HG03439 (cell line): ENCODE measurements at regions not wholly inside any gene's neighbourhood (a gene's known extent, or its start where the extent isn't known, plus 50 kb on each side); places are given as distances from the start of the nearest gene placed in this dataset.
"Not testable (repeated sequence)": the region's sequence is repeated elsewhere in the genome, so short reads cannot be mapped to it uniquely, and the experiment has no call there.

Source experiments
- ATAC-seq: cut with Tn5 transposase; IDR thresholded peaks from one replicate; pipeline ENCODE4 v1.9.1; 2021; ENCODE audit warnings: mild to moderate bottlenecking, moderate library complexity; ENCODE audit not compliant: unreplicated experiment

DNA sequence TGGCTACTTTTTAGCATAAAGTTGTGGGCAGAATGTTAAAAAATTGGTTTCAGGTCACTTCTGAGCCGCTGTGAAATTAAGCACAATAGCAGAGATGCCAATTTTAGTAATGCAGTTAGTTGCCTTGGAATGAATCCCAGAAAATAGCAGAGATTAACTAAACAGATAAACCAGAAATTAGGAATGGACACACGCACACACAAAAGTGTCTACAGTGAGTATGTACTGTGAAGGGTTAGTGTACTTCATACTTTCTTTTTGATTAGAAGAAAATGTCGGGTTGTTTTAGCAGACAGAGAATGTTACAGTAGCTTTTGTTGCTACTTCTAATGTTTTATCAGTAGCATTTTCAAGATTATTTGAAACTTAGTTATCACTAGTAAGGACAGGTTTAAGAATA lies 106.7 kb downstream of the LEPR start:
- no peak for ATAC-seq

GRCh38 chr1:65527707-65528503 lies 107.4 kb downstream of the LEPR start:
- no peak for ATAC-seq

GRCh38 chr1:65531972-65532570 lies 111.6 kb downstream of the LEPR start:
- no peak for ATAC-seq

DNA sequence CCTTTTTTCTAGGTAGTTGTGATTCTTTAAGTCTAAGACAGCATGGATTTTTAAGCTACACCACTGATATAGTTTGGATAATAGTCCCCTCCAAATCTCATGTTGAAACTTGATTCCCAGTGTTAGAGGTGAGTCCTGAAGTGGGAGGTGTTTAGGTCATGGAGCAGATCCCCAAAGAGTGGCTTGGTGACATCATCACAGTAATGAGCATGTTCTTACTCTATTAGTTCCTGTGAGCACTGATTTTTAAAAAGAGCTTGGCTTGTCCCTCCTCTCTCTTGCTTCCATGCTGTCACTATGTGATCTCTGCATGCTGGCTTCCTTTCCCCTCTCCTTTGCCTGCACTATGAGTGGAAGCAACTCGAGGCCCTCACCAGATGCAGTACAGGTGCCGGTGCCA lies 115.5 kb downstream of the LEPR start:
- ATAC-seq = no peak

GRCh38 chr1:65538086-65538485 lies 117.6 kb downstream of the LEPR start:
- ATAC-seq = no peak

DNA sequence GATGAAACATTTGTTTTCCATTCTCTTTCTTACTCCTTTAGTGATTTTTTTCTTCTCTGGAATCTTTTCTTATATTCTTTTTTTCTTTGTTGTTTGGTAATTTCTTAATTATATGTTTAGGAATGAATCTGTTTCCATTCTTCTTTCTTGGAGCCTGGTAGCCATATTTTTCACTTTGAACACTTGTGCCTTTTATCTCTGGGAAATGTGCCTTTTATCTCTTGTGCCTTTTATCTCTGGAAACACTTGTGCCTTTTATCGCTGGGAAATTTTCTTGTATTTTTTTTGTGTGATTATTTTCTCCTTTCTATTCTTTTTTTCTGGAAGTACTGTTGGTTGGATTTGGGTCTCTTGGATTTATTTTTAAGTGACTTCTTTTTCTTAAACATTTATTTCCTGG lies 118.2 kb downstream of the LEPR start:
- ATAC-seq = no peak

DNA sequence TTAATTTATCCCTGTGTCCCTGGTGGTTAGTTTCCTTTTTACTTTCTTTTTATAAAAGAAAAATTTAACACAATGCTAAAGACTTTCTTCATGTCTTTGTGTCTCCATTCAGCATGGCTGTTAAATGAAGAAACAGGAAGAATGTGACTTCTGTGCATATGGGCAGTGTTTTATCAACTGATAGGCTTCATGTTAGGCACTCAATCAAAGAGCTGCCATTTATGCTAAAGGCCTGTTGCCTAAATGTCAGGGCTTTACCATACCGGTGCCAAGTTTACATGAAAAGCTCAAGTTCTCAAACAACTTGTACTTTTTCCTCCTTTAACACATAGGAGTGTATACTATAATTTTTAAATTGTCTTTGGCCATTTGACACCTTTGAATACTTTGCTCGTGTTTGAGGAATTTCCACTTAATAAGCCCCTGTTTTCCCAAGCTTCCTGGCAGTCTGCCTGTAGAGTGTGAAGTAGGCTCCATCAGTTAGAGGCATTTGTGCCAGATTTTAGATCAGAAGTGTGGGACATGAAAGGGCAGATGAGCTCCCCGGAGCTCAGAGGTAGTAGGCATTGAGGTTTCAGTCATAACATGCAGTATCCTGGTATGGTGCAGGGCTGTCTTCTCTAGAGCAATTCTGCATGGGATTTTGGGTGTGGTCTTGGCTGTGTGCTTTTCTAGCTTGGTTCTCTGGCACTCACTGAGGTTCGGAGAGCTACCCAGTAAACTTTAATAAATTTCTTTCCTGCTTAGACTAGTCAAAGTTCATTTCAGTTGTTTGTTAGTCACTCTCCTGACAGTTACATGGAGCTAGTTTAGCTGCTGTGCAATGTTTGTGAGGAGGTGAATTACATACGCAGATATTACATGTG lies 119.0 kb downstream of the LEPR start:
- no peak for ATAC-seq

DNA sequence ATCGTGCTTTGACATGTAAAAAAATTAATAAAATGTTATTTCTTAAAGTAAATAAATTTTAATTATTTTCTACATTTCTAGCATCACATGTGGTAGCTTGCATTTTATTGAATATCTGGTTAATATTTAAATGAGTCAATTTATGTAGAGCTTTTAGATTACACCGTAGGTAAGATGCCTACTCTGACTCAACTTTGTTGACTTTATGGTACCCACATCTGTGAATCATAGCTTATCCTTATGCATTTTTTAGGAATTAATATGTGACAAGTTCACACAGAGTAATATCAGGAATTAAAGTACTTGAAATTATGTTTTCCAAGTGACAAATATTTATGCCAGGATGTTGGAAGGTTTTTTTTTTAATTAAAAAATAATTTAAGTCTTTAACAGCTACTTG lies 120.7 kb downstream of the LEPR start:
- no peak for ATAC-seq

DNA sequence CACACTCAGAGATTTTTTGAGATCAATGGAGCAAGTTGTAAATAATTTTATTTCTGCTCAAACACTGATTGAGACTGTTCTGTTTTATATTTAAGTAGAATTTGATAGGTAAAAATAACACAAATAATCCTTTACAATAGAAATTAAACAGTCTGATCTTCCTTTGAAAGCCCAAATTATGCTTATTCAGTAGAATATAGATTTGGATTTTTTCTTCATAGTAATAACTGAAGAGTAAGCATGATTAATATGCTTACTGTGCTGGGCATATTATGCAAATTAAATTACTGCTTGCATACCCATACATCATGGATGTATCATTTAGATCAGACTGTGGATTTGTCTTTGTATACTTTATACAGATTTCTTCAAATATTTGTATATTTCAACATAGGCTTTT lies 121.4 kb downstream of the LEPR start:
- no peak for ATAC-seq

GRCh38 chr1:65542592-65542991 lies 122.1 kb downstream of the LEPR start:
- ATAC-seq = not testable (repeated sequence)

- ATAC-seq = not testable (repeated sequence)
Measured at GRCh38 chr1:65550306-65551010, 130.0 kb downstream of the LEPR start.

- not testable (repeated sequence) for ATAC-seq
Measured at GRCh38 chr1:65552484-65552883, 132.0 kb downstream of the LEPR start.

- not testable (repeated sequence) for ATAC-seq
Measured at GRCh38 chr1:65554086-65554764, 133.8 kb downstream of the LEPR start.

- ATAC-seq = no peak
Measured at GRCh38 chr1:65554829-65555228, 134.4 kb downstream of the LEPR start.

GRCh38 chr1:65558215-65558614 lies 137.7 kb downstream of the LEPR start:
- no peak for ATAC-seq

DNA sequence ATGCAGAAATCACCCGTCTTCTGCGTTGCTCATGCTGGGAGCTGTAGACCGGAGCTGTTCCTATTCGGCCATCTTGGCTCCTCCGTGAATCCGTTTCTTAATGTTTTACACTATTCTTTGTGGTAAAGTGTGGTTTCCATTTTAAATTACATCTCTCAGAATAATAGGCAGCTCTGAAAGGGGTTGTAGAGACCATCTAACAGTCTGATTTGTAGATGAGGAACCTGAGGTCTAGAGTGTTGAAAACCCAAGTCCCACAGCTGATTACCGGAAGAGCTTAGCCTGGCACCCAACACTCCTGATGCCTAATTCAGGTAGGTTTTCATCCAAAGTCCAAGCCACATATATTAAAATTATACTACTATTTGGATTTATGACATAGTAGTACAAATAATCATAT lies 144.0 kb downstream of the LEPR start:
- no peak for ATAC-seq

DNA sequence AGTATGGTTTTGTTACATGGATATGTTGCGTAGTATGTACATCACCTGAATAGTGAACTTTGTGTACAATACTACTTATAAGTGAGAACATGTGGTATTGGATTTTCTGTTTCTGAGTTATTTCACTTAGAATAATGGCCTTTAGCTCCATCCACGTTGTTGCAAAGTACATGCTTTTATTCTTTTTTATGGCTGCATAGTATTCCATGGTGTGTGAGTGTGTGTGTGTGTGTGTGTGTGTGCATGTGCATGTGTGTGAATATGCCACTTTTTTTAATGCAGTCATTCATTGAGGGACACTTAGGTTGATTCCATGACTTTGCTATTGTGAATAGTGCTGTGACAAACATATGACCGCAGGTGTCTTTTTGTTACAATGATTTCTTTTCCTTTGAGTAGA lies 147.8 kb downstream of the LEPR start:
- no peak for ATAC-seq

DNA sequence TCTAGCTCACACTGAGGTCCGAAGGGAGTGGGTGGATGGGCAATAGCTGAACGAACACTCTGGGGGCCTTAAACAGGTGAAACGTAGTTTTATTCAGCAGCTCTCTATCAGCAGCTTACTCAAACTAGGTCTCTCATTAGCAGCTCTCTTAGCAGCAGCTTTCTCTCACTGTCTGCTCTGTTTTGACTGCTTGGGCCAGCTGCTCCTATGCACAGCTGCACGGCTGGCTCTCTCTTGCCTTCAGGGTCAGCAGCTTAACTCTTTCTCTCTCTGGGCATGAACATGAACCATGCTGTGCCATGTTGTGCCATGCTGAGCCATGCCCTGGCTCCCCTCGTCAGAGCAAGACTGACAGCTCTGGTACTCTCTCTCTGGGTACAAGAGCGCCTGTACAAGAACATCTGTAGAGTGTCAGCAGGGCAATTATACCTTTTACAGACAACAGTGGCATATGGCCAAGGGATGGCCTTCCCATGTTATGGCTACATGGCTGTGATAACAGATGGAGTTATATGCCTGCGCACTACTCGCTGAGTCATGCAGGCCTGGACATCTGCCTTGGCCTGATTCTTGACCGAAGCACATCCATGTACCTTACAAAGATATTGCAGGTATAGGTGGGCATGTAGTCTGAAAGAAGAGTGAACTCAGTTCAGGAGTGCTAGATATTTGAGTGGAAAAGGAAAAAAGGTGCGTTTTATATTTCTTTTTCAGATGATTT lies 152.4 kb downstream of the LEPR start:
- no peak for ATAC-seq

- ATAC-seq = no peak
Measured at GRCh38 chr1:65577278-65577677, 156.8 kb downstream of the LEPR start.

- ATAC-seq = not testable (repeated sequence)
Measured at GRCh38 chr1:65577982-65578381, 157.5 kb downstream of the LEPR start.
